ENCODE measurements at regions not wholly inside any gene's neighbourhood (a gene's known extent, or its start where the extent isn't known, plus 50 kb on each side); places are given as distances from the start of the nearest gene placed in this dataset.

- TF ChIP-seq CTCF (IDR thresholded peaks at IDR 0.05; ENCODE audit: insufficient read depth, low read length, poor library complexity, severe bottlenecking) (no peak), EZH2phosphoT487 (conservative IDR thresholded peaks at IDR 0.05; ENCODE audit: low read length) (no peak)
Observed at GRCh38 chr6:167700199-167700598, 126.5 kb upstream of the AFDN start.
